BJ (cell line): ENCODE measurements at regions not wholly inside any gene's neighbourhood (a gene's known extent, or its start where the extent isn't known, plus 50 kb on each side); places are given as distances from the start of the nearest gene placed in this dataset.

Source experiments
- CTCF ChIA-PET: fragments of 350-600 bp; formaldehyde crosslinking; extraction: SDS; loops from one replicate; lab custom pipeline; 2021; ENCODE audit warnings: antibody characterized with exemption, inconsistent platforms; lab: Yijun Ruan, JAX
- POLR2A ChIA-PET: fragments of 300-600 bp; sonication (Branson Sonifier 250); formaldehyde crosslinking; extraction: SDS; loops from one replicate; lab custom pipeline; 2021; ENCODE audit warnings: antibody characterized with exemption; lab: Charles Lee
- DNase-seq: peaks from one replicate; pipeline ENCODE4 v3.0.0-alpha.2; 2011; ENCODE audit warnings: low read depth
- H3K27me3 ChIP-seq: 2 replicates; pipeline ENCODE4 v1.6.0; 2011; ENCODE audit warnings: low read length; ENCODE audit not compliant: control insufficient read depth, insufficient read depth
- H3K36me3 ChIP-seq: 2 replicates; pipeline ENCODE4 v1.5.1; 2011; ENCODE audit warnings: low read length; ENCODE audit not compliant: control insufficient read depth, insufficient read depth
- H3K4me3 ChIP-seq: 2 replicates; pipeline ENCODE4 v1.5.1; 2011; ENCODE audit warnings: low read depth, mild to moderate bottlenecking, control low read depth, low read length
- TF ChIP-seq, protein P1 (sequence below): IDR thresholded peaks from 2 replicates; pipeline ENCODE4 v1.5.1; 2011; ENCODE audit warnings: low read depth, mild to moderate bottlenecking, control low read depth, inconsistent platforms, low read length, moderate library complexity; ENCODE audit not compliant: insufficient read depth

- no peak for DNase-seq
- POLR2A ChIA-PET, result no interaction called here
- Histone ChIP-seq H3K27me3 (peaks cover 9% of the 10 kb centered on the region), H3K36me3 (no peaks in the 10 kb centered on the region), H3K4me3 (no peak overlapping the region)
- TF ChIP-seq, protein P1, sequence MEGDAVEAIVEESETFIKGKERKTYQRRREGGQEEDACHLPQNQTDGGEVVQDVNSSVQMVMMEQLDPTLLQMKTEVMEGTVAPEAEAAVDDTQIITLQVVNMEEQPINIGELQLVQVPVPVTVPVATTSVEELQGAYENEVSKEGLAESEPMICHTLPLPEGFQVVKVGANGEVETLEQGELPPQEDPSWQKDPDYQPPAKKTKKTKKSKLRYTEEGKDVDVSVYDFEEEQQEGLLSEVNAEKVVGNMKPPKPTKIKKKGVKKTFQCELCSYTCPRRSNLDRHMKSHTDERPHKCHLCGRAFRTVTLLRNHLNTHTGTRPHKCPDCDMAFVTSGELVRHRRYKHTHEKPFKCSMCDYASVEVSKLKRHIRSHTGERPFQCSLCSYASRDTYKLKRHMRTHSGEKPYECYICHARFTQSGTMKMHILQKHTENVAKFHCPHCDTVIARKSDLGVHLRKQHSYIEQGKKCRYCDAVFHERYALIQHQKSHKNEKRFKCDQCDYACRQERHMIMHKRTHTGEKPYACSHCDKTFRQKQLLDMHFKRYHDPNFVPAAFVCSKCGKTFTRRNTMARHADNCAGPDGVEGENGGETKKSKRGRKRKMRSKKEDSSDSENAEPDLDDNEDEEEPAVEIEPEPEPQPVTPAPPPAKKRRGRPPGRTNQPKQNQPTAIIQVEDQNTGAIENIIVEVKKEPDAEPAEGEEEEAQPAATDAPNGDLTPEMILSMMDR, result no peak
- CTCF ChIA-PET, result interaction anchor here (0.8 to 1.0 kb wide), 2 partner anchors 11 to 13 kb away, joined by 4 read pairs; no protein-coding TSS in a partner anchor
Measured at GRCh38 chr18:45503990-45504389, 111.3 kb upstream of the SLC14A2 start.

- CTCF ChIA-PET, result no interaction called here
- H3K27me3 ChIP-seq, result peaks cover 11% of the 10 kb centered on the region
- no peaks in the 10 kb centered on the region for H3K36me3 ChIP-seq
- POLR2A ChIA-PET, result no interaction called here
- TF ChIP-seq, protein P1, result no peak
- no peak for DNase-seq
- no peak overlapping the region for H3K4me3 ChIP-seq
Measured at GRCh38 chr18:45505497-45506206, 109.6 kb upstream of the SLC14A2 start.

GRCh38 chr18:45506951-45507350, 108.3 kb upstream of the SLC14A2 start:
- Histone ChIP-seq H3K4me3 (no peak overlapping the region), H3K36me3 (no peaks in the 10 kb centered on the region), H3K27me3 (peaks cover 11% of the 10 kb centered on the region)
- TF ChIP-seq, protein P1, result no peak
- POLR2A ChIA-PET, result no interaction called here
- DNase-seq, result no peak
- CTCF ChIA-PET, result interaction anchor here (1.6 kb wide), 1 partner anchor 10 kb away, joined by 3 read pairs; no protein-coding TSS in a partner anchor

DNA sequence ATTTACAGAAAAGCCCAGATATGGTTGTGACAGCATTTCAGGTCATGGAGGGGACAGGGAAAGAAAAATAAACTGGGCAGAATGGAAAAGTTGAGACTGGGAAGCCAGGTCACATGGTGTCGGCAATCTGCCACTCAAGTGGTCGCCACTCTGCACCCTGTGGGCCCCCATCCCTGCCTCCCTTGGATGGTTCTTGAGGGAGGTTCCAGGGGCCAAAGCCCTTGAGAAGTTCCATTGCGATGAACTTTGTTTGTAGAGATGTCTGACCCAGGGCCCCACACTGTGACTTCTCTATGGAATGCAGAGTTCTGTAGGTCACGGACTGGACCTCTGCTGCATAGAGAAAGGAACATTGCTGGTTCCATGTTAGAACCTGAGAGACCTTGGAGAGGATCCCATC, 105.7 kb upstream of the SLC14A2 start:
- CTCF ChIA-PET, result no interaction called here
- DNase-seq, result no peak
- H3K4me3 ChIP-seq, result no peak overlapping the region
- H3K36me3 ChIP-seq, result no peaks in the 10 kb centered on the region
- TF ChIP-seq, protein P1, result no peak
- peaks cover 9% of the 10 kb centered on the region for H3K27me3 ChIP-seq
- POLR2A ChIA-PET, result no interaction called here

GRCh38 chr18:45510656-45511055, 104.6 kb upstream of the SLC14A2 start:
- Histone ChIP-seq H3K36me3 (no peaks in the 10 kb centered on the region), H3K4me3 (no peak overlapping the region), H3K27me3 (peaks cover 7% of the 10 kb centered on the region)
- TF ChIP-seq, protein P1, result no peak
- ChIA-PET CTCF (interaction anchor here (1.3 kb wide), 1 partner anchor 15 kb away, joined by 4 read pairs; no protein-coding TSS in a partner anchor), POLR2A (interaction anchor here (0.5 kb wide), 1 partner anchor 654 kb away, joined by 4 read pairs; no protein-coding TSS in a partner anchor)
- no peak for DNase-seq
